ENCODE measurements at regions not wholly inside any gene's neighbourhood (a gene's known extent, or its start where the extent isn't known, plus 50 kb on each side); places are given as distances from the start of the nearest gene placed in this dataset.

- TF ChIP-seq, protein P1, sequence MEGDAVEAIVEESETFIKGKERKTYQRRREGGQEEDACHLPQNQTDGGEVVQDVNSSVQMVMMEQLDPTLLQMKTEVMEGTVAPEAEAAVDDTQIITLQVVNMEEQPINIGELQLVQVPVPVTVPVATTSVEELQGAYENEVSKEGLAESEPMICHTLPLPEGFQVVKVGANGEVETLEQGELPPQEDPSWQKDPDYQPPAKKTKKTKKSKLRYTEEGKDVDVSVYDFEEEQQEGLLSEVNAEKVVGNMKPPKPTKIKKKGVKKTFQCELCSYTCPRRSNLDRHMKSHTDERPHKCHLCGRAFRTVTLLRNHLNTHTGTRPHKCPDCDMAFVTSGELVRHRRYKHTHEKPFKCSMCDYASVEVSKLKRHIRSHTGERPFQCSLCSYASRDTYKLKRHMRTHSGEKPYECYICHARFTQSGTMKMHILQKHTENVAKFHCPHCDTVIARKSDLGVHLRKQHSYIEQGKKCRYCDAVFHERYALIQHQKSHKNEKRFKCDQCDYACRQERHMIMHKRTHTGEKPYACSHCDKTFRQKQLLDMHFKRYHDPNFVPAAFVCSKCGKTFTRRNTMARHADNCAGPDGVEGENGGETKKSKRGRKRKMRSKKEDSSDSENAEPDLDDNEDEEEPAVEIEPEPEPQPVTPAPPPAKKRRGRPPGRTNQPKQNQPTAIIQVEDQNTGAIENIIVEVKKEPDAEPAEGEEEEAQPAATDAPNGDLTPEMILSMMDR (IDR thresholded peaks at IDR 0.05; ENCODE audit: low read depth, low read length) = no peak
- no peak for TF ChIP-seq EZH2phosphoT487 (IDR thresholded peaks at IDR 0.05; ENCODE audit: low read depth)
These were observed 520.0 kb upstream of the SALL3 start for GRCh38 chr18:78459668-78460067.
